ENCODE measurements at regions not wholly inside any gene's neighbourhood (a gene's known extent, or its start where the extent isn't known, plus 50 kb on each side); places are given as distances from the start of the nearest gene placed in this dataset.

DNA sequence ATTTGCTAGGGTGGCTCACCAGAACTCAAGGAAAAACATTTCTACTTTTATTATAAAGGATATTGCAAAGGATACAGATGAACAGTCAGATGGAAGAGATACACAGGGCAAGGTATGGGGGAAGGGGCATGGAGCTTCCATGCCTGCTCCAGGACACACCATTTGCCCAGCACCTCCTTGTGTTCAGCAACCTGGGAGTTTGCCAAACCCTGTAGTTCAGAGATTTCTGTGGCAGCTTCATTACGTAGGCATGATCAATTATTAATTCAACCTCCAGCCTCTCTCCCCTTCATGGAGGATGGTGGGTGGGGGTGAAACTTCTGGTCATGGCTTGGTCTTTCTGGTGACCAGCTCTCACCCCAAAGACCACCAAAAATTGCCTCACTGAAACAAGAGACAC is 353.9 kb upstream of the THBS1 start:
- H2BK120ac ChIP-seq (replicated peaks; ENCODE audit: low read depth, low read length), result no peak overlapping the region
- DNase-seq (ENCODE audit: low read depth in 1 of 2, low spot score in 2 of 2), result no peak
- H3K36me3 ChIP-seq (ENCODE audit: control insufficient read depth in 2 of 4, insufficient read depth in 4 of 4, low read length in 3 of 4), result no peaks in the 10 kb centered on the region
- no peaks in the 10 kb centered on the region for H3K23me2 ChIP-seq (ENCODE audit: low read depth, low read length)
- peak overlapping the region; percentile 32; the same call in 1 of the 2 replicates for H2BK20ac ChIP-seq (ENCODE audit: low read length)
- H4K20me1 ChIP-seq (replicated peaks in 1 of 2; ENCODE audit: control insufficient read depth in 1 of 2, insufficient read depth in 2 of 2, low read length in 2 of 2), result no peaks in the 10 kb centered on the region
- H3K18ac ChIP-seq (ENCODE audit: extremely low read depth, low read length), result no peak overlapping the region
- no peaks in the 10 kb centered on the region for H3K27me3 ChIP-seq (replicated peaks in 1 of 4; ENCODE audit: control insufficient read depth in 3 of 4, extremely low read depth in 1 of 4, insufficient read depth in 3 of 4, low read length in 3 of 4)
- CTCF ChIA-PET (ENCODE audit: partially characterized antibody), result no interaction called here
- no peak overlapping the region for H3K4me2 ChIP-seq (ENCODE audit: insufficient read depth in 1 of 2, low read depth in 2 of 2, low read length in 2 of 2)
- H3K4ac ChIP-seq (replicated peaks; ENCODE audit: insufficient read length, low read depth, low read length), result no peak overlapping the region
- no peak overlapping the region for H2AFZ ChIP-seq (ENCODE audit: low read length)
- POLR2A ChIA-PET (ENCODE audit: partially characterized antibody), result interaction anchor here (1.1 kb wide), 1 partner anchor 354 kb away, joined by 3 read pairs; the partner anchor contains the start of gene THBS1
- FAIRE-seq, result no peak
- no peak overlapping the region for H3K56ac ChIP-seq (replicated peaks; ENCODE audit: insufficient read length, low read depth, low read length)
- no peak overlapping the region for H3K14ac ChIP-seq (ENCODE audit: insufficient read length)
- H3K4me1 ChIP-seq (replicated peaks in 1 of 4; ENCODE audit: control insufficient read depth in 3 of 4, insufficient read depth in 4 of 4, low read length in 3 of 4), result peaks cover 0 to 9% (median 0%) of the 10 kb centered on the region in 4 experiments; a peak in 1 of 7 replicates
- H4K8ac ChIP-seq (ENCODE audit: extremely low read depth, insufficient read depth, low read length), result no peak overlapping the region
- no peak overlapping the region for H4K5ac ChIP-seq (ENCODE audit: insufficient read length, low read depth, low read length)
- H2BK5ac ChIP-seq (ENCODE audit: low read depth, low read length), result no peak overlapping the region
- H3K4me3 ChIP-seq (ENCODE audit: extremely low read depth in 1 of 4, insufficient read depth in 2 of 4, low read depth in 3 of 4, low read length in 4 of 4), result no peak overlapping the region
- TF ChIP-seq KDM5A (IDR thresholded peaks at IDR 0.05; ENCODE audit: low read length) (no peak), CHD2 (IDR thresholded peaks at IDR 0.05; ENCODE audit: low read length) (no peak), GTF2F1 (IDR thresholded peaks at IDR 0.05; ENCODE audit: borderline replicate concordance, low read depth, low read length) (no peak), POLR2A (IDR thresholded peaks at IDR 0.05; ENCODE audit: control extremely low read depth in 1 of 2, low read depth in 2 of 2, low read length in 2 of 2) (no peak), SRF (IDR thresholded peaks at IDR 0.05; ENCODE audit: low read depth, low read length) (no peak), HDAC6 (IDR thresholded peaks at IDR 0.05; ENCODE audit: low read depth, low read length) (no peak), RXRA (IDR thresholded peaks at IDR 0.05; ENCODE audit: insufficient read depth, low read depth, low read length) (no peak), SUZ12 (IDR thresholded peaks at IDR 0.05; ENCODE audit: low read length) (no peak), ZNF274 (IDR thresholded peaks at IDR 0.05; ENCODE audit: borderline replicate concordance, extremely low read depth, low read length) (no peak), EZH2 (IDR thresholded peaks at IDR 0.05; ENCODE audit: low read depth, low read length, severe bottlenecking) (no peak), JUN (IDR thresholded peaks at IDR 0.05; ENCODE audit: low read depth, low read length) (no peak), GABPA (IDR thresholded peaks at IDR 0.05; ENCODE audit: borderline replicate concordance, insufficient read depth, low read length) (no peak), TAF7 (optimal IDR thresholded peaks at IDR 0.05; ENCODE audit: borderline replicate concordance, low read depth, low read length) (no peak)
- TF ChIP-seq, protein P1, sequence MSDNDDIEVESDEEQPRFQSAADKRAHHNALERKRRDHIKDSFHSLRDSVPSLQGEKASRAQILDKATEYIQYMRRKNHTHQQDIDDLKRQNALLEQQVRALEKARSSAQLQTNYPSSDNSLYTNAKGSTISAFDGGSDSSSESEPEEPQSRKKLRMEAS (IDR thresholded peaks at IDR 0.05), result no peak
- no peak overlapping the region for H3K23ac ChIP-seq (ENCODE audit: insufficient read length)
- H3K79me2 ChIP-seq (ENCODE audit: control insufficient read depth in 1 of 2, insufficient read depth in 2 of 2, low read length in 2 of 2), result no peaks in the 10 kb centered on the region
- no peaks in the 10 kb centered on the region for H3K9me3 ChIP-seq (ENCODE audit: insufficient read depth in 2 of 2, low read depth in 1 of 2, low read length in 1 of 2)
- no peak overlapping the region for H3K9ac ChIP-seq (replicated peaks in 1 of 4; ENCODE audit: extremely low read depth in 1 of 4, low read depth in 3 of 4, low read length in 3 of 4)
- H2BK15ac ChIP-seq (ENCODE audit: low read length), result no peak overlapping the region
- no peak overlapping the region for H3K27ac ChIP-seq (ENCODE audit: low read depth, low read length)
- H3K79me1 ChIP-seq (ENCODE audit: low read depth, low read length), result no peaks in the 10 kb centered on the region
- 0 out of 2 replicates have a peak overlapping the region, but pooled peaks have one; percentile 24 for H2AK5ac ChIP-seq (ENCODE audit: low read depth, low read length)
- H2BK12ac ChIP-seq (ENCODE audit: low read depth, low read length), result no peak overlapping the region
- H4K91ac ChIP-seq (replicated peaks; ENCODE audit: insufficient read length, low read length), result no peak overlapping the region
- WGBS, 2 experiments (ENCODE audit: extremely low coverage in 1 of 2, insufficient coverage in 1 of 2, insufficient read length in 1 of 2, insufficient replicate concordance in 2 of 2, low coverage in 1 of 2, low lambda C conversion rate in 2 of 2, missing lambda C conversion rate in 1 of 2), result 86% methylated on average over 1 of the region's 1 CpG; no CpG with 5 or more reads in 1 of the 2 experiments
